ENCODE measurements at regions not wholly inside any gene's neighbourhood (a gene's known extent, or its start where the extent isn't known, plus 50 kb on each side); places are given as distances from the start of the nearest gene placed in this dataset.

- no peak overlapping the region for H3K27ac ChIP-seq (ENCODE audit: control insufficient read depth, insufficient read depth, low read length)
- peaks cover 24% of the 10 kb centered on the region for H3K4me1 ChIP-seq (ENCODE audit: control insufficient read depth, extremely low read depth, insufficient read depth, low read length)
- no peaks in the 10 kb centered on the region for H3K9me3 ChIP-seq (ENCODE audit: control insufficient read depth, low read depth, low read length)
- no peak overlapping the region for H3K4me3 ChIP-seq (ENCODE audit: control insufficient read depth in 2 of 3, extremely low read depth in 1 of 3, insufficient read depth in 2 of 3, low read depth in 1 of 3, low read length in 3 of 3)
- no peak for TF ChIP-seq CTCF (optimal IDR thresholded peaks at IDR 0.05 in 1 of 3, IDR thresholded peaks at IDR 0.05 in 1 of 3, conservative IDR thresholded peaks at IDR 0.05 in 1 of 3; ENCODE audit: extremely low read depth in 1 of 3, insufficient read depth in 2 of 3, low read length in 3 of 3)
- no peak for TF ChIP-seq EZH2 (IDR thresholded peaks at IDR 0.05; ENCODE audit: low read length)
- dilution Hi-C loops (cut with MboI; ENCODE audit: extremely low pct_ligation_motif_present, low sequenced_read_pairs) = no loop called here
- no peaks in the 10 kb centered on the region for H4K20me1 ChIP-seq (ENCODE audit: control insufficient read depth, extremely low read depth, insufficient read depth, low read length)
- no peak overlapping the region for H3K9ac ChIP-seq (ENCODE audit: control insufficient read depth, extremely low read depth, insufficient read depth, low read length)
- no peak for DNase-seq (ENCODE audit: low read depth, low spot score)
- peak overlapping the region; percentile 55 for H3K4me2 ChIP-seq (ENCODE audit: control insufficient read depth, extremely low read depth, insufficient read depth, low read depth, low read length)
- no peaks in the 10 kb centered on the region for H3K79me2 ChIP-seq (ENCODE audit: control insufficient read depth, insufficient read depth, low read length)
- no peaks in the 10 kb centered on the region for H3K36me3 ChIP-seq (ENCODE audit: control insufficient read depth in 2 of 2, extremely low read depth in 1 of 2, insufficient read depth in 2 of 2, low read length in 2 of 2)
- no peaks in the 10 kb centered on the region for H3K9me1 ChIP-seq (ENCODE audit: control insufficient read depth, extremely low read depth, insufficient read depth, low read length)
- peak overlapping the region; percentile 25 for H2AFZ ChIP-seq (ENCODE audit: control insufficient read depth, low read length)
- no peak for FAIRE-seq
- no peaks in the 10 kb centered on the region for H3K27me3 ChIP-seq (ENCODE audit: control insufficient read depth, extremely low read depth, insufficient read depth, low read length)
Observed at GRCh38 chr14:34063470-34064164, 112.7 kb upstream of the EGLN3 start.

- Histone ChIP-seq H3K4me1 (ENCODE audit: control insufficient read depth, extremely low read depth, insufficient read depth, low read length) (peaks cover 24% of the 10 kb centered on the region), H3K27ac (ENCODE audit: control insufficient read depth, insufficient read depth, low read length) (no peak overlapping the region), H2AFZ (ENCODE audit: control insufficient read depth, low read length) (no peak overlapping the region), H3K9me3 (ENCODE audit: control insufficient read depth, low read depth, low read length) (no peaks in the 10 kb centered on the region), H3K36me3 (ENCODE audit: control insufficient read depth in 2 of 2, extremely low read depth in 1 of 2, insufficient read depth in 2 of 2, low read length in 2 of 2) (no peaks in the 10 kb centered on the region), H3K4me2 (ENCODE audit: control insufficient read depth, extremely low read depth, insufficient read depth, low read depth, low read length) (no peak overlapping the region), H3K27me3 (ENCODE audit: control insufficient read depth, extremely low read depth, insufficient read depth, low read length) (no peaks in the 10 kb centered on the region), H4K20me1 (ENCODE audit: control insufficient read depth, extremely low read depth, insufficient read depth, low read length) (no peaks in the 10 kb centered on the region), H3K4me3 (ENCODE audit: control insufficient read depth in 2 of 3, extremely low read depth in 1 of 3, insufficient read depth in 2 of 3, low read depth in 1 of 3, low read length in 3 of 3) (no peak overlapping the region), H3K9ac (ENCODE audit: control insufficient read depth, extremely low read depth, insufficient read depth, low read length) (no peak overlapping the region), H3K79me2 (ENCODE audit: control insufficient read depth, insufficient read depth, low read length) (no peaks in the 10 kb centered on the region), H3K9me1 (ENCODE audit: control insufficient read depth, extremely low read depth, insufficient read depth, low read length) (no peaks in the 10 kb centered on the region)
- FAIRE-seq = no peak
- no peak for DNase-seq (ENCODE audit: low read depth, low spot score)
- dilution Hi-C loops (cut with MboI; ENCODE audit: extremely low pct_ligation_motif_present, low sequenced_read_pairs) = no loop called here
- no peak for TF ChIP-seq CTCF (optimal IDR thresholded peaks at IDR 0.05 in 1 of 3, IDR thresholded peaks at IDR 0.05 in 1 of 3, conservative IDR thresholded peaks at IDR 0.05 in 1 of 3; ENCODE audit: extremely low read depth in 1 of 3, insufficient read depth in 2 of 3, low read length in 3 of 3)
- TF ChIP-seq EZH2 (IDR thresholded peaks at IDR 0.05; ENCODE audit: low read length) = no peak
Observed at GRCh38 chr14:34063042-34063441, 112.2 kb upstream of the EGLN3 start.

Data from keratinocyte (primary cell).